Cardiac muscle cell (in vitro differentiated cells and primary cell): ENCODE measurements at regions not wholly inside any gene's neighbourhood (a gene's known extent, or its start where the extent isn't known, plus 50 kb on each side); places are given as distances from the start of the nearest gene placed in this dataset.

Experiments
- DNase-seq, 2 donors: peaks; one replicate each; pipeline versions ENCODE4 v3.0.0 to v3.0.0-alpha.2; 2010 to 2017; ENCODE audit warnings: low read depth in 1 of 2, low spot score in 1 of 2
- H3K27ac ChIP-seq: fragments of 200-600 bp; sonication (generic); 2 replicates; pipeline ENCODE4 v1.5.1; 2016
- H3K27me3 ChIP-seq: fragments of 200-600 bp; sonication (generic); 2 replicates; pipeline ENCODE4 v1.6.0; 2016; ENCODE audit warnings: control low read depth
- H3K36me3 ChIP-seq: fragments of 200-600 bp; sonication (generic); 2 replicates; pipeline ENCODE4 v1.5.1; 2016; ENCODE audit warnings: control low read depth
- H3K4me1 ChIP-seq: fragments of 200-600 bp; sonication (generic); 2 replicates; pipeline ENCODE4 v1.8.1; 2017; ENCODE audit warnings: low read depth, mild to moderate bottlenecking, mixed run types
- H3K4me3 ChIP-seq: fragments of 200-600 bp; sonication (generic); 2 replicates; pipeline ENCODE4 v1.5.1; 2016; ENCODE audit warnings: mild to moderate bottlenecking
- H3K9me3 ChIP-seq: fragments of 200-600 bp; sonication (generic); 2 replicates; pipeline ENCODE4 v1.5.1; 2017; ENCODE audit warnings: low read depth, mild to moderate bottlenecking, control low read depth
- CTCF ChIP-seq: IDR thresholded peaks from 2 replicates; pipeline ENCODE4 v1.5.1; 2012; ENCODE audit warnings: low read depth, mild to moderate bottlenecking, low read length

DNA sequence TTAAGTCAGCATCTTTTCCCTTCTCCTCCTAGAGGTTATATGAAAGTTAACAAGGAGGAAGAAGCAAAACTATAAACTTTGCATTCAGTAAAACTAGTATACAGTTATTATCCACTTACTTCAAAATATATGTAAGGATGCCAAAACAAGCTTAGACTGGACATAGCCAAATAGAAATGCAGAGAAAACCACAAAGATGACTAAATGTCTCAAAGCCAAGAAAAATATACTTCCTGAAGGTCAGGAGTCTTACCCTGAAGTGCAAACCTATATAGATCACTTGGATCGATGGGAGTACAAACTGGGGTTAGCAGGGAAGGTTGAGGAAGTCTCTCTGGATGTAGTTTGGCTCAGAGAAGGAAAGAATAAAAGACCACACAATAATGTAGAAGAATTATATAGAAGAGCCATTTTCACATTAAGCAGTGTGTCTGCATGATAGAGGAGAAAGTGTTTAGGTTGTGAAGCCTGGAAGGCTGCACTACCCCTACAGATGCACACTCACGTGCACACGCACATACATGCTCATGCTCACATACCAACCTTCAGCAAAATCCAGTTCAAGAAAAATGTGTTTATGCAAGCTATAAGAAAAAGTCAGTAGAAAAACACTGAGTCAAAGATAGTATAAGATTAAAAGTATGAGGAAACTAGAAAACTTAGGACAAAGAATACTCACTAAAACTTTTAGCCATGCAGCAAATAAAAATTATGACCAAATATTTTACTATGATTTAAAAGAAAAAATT is 112.1 kb upstream of the RXFP2 start:
- DNase-seq, result peak in 1 of 2 donors; percentile 32
- H3K27me3 ChIP-seq, result no peaks in the 10 kb centered on the region
- TF ChIP-seq CTCF, result no peak
- no peak overlapping the region for H3K4me3 ChIP-seq
- no peaks in the 10 kb centered on the region for H3K9me3 ChIP-seq
- no peaks in the 10 kb centered on the region for H3K4me1 ChIP-seq
- H3K36me3 ChIP-seq, result no peaks in the 10 kb centered on the region
- H3K27ac ChIP-seq, result no peak overlapping the region

GRCh38 chr13:31629085-31629780 is 110.1 kb upstream of the RXFP2 start:
- H3K27ac ChIP-seq, result no peak overlapping the region

DNA sequence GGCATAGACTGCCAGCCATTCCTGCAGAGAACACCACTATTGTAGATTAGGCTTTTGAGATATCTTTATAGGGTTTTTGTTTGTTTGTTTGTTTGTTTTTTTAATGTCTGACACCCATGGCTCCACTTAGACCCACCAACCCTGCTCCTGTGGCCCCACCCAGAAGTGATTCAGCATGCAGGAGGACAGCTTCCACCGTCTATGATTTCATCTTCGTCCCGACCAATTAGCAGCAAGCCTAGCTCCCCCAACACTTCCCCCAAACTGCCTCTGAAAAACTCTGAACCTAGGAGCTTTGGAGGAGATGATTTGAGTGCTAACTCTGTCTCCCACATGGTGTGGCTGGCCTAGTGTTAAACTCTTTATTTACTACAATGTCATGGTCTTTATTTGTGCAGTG is 108.3 kb upstream of the RXFP2 start:
- no peak overlapping the region for H3K4me3 ChIP-seq
- no peaks in the 10 kb centered on the region for H3K9me3 ChIP-seq
- no peaks in the 10 kb centered on the region for H3K36me3 ChIP-seq
- DNase-seq, result no peak
- TF ChIP-seq CTCF, result no peak
- H3K27me3 ChIP-seq, result no peaks in the 10 kb centered on the region
- no peaks in the 10 kb centered on the region for H3K4me1 ChIP-seq
- H3K27ac ChIP-seq, result no peak overlapping the region

More at GRCh38 chr13:31629085-31629780, 110.1 kb upstream of the RXFP2 start:
- Histone ChIP-seq H3K9me3 (no peaks in the 10 kb centered on the region), H3K36me3 (no peaks in the 10 kb centered on the region), H3K4me1 (no peaks in the 10 kb centered on the region), H3K4me3 (no peak overlapping the region), H3K27me3 (no peaks in the 10 kb centered on the region)
- no peak for TF ChIP-seq CTCF
- DNase-seq, result peak in 1 of 2 donors; percentile 41

DNA sequence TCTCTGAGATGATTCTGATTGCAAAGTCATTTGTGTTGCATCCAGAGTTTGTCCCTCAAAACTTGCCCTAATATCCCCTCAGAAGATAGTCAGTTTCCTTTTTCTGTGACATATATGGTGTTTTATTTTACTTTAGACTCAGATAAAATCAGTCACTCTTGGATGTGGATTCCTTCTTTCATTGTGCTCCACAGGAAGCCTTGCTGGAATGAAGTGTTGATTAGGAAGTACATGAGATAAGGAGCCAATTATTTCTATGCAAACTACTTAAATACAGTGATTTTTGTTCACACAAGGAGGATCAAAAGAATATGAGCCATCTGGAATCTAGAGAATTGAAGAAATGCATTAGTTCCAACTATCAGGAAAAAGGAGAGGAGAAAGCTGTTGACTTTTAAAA is 107.6 kb upstream of the RXFP2 start:
- no peaks in the 10 kb centered on the region for H3K36me3 ChIP-seq
- H3K27me3 ChIP-seq, result no peaks in the 10 kb centered on the region
- TF ChIP-seq CTCF, result no peak
- H3K27ac ChIP-seq, result no peak overlapping the region
- H3K4me3 ChIP-seq, result no peak overlapping the region
- no peaks in the 10 kb centered on the region for H3K9me3 ChIP-seq
- no peak for DNase-seq
- H3K4me1 ChIP-seq, result no peaks in the 10 kb centered on the region

- no peaks in the 10 kb centered on the region for H3K9me3 ChIP-seq
- H3K4me1 ChIP-seq, result no peaks in the 10 kb centered on the region
- no peak overlapping the region for H3K27ac ChIP-seq
- H3K36me3 ChIP-seq, result no peaks in the 10 kb centered on the region
- TF ChIP-seq CTCF, result no peak
- DNase-seq, result peak in 1 of 2 donors; percentile 76
- H3K27me3 ChIP-seq, result no peaks in the 10 kb centered on the region
- no peak overlapping the region for H3K4me3 ChIP-seq
Observed at GRCh38 chr13:31638577-31638976, 100.7 kb upstream of the RXFP2 start.
